Gastrocnemius medialis (tissue), 4 donors: ENCODE measurements at regions not wholly inside any gene's neighbourhood (a gene's known extent, or its start where the extent isn't known, plus 50 kb on each side); places are given as distances from the start of the nearest gene placed in this dataset.

Source experiments
- ATAC-seq, 2 donors: fragments of 150-250 bp; one replicate each; pipeline ENCODE4 v1.9.1; 2016
- DNase-seq, 2 donors: peaks; one replicate each; pipeline ENCODE4 v3.0.0-alpha.2; 2019
- H3K27ac ChIP-seq, 4 donors: fragments of 200-600 bp; sonication (generic); 1 replicate in 1 of 4; 2 replicates in 3 of 4; pipeline ENCODE4 v1.5.1; 2016 to 2018; ENCODE audit warnings: mild to moderate bottlenecking in 2 of 4, moderate library complexity in 1 of 4
- H3K27me3 ChIP-seq, 3 donors: fragments of 200-600 bp; sonication (generic) in 2 of 3; 1 replicate in 1 of 3; 2 replicates in 2 of 3; pipeline versions ENCODE4 v1.5.1 to v1.6.0; 2016 to 2019; ENCODE audit warnings: mild to moderate bottlenecking in 1 of 3, moderate library complexity in 1 of 3
- H3K36me3 ChIP-seq, 2 donors: fragments of 200-600 bp; sonication (generic) in 1 of 2; one replicate each; pipeline ENCODE4 v1.5.1; 2017 to 2018
- H3K4me1 ChIP-seq, 2 donors: fragments of 200-600 bp; sonication (generic) in 1 of 2; one replicate each; pipeline ENCODE4 v1.5.1; 2016 to 2017; ENCODE audit warnings: mild to moderate bottlenecking in 2 of 2
- H3K4me3 ChIP-seq, 4 donors: fragments of 200-600 bp; sonication (generic) in 3 of 4; 1 replicate in 1 of 4; 2 replicates in 3 of 4; pipeline ENCODE4 v1.5.1; 2016 to 2019; ENCODE audit warnings: mild to moderate bottlenecking in 2 of 4
- H3K9me3 ChIP-seq, 3 donors: fragments of 200-600 bp; sonication (generic) in 2 of 3; 1 replicate in 1 of 3; 2 replicates in 2 of 3; pipeline ENCODE4 v1.5.1; 2016 to 2019
- POLR2A ChIP-seq, 2 donors: fragments of 450-650 bp; IDR thresholded peaks; one replicate each; pipeline ENCODE4 v1.6.1; 2017; ENCODE audit warnings: antibody characterized with exemption in 2 of 2, mild to moderate bottlenecking in 2 of 2, moderate library complexity in 2 of 2
- in situ Hi-C, 4 donors: fragments of 200-750 bp; cut with MboI; loops; one replicate each; pipeline versions ENCODE4 v1.15.0 to v1.8.0; 2017; ENCODE audit warnings: low sequenced_read_pairs in 4 of 4
- intact Hi-C: fragments of 100-400 bp; cut with DNase I; formaldehyde crosslinking; loops from one replicate; pipeline ENCODE4 v1.15.1; 2023; ENCODE audit warnings: low total_unique reads
- TF ChIP-seq, protein P1 (sequence below), 5 experiments: fragments of 450-650 bp in 3 of 5; fragments of 200-600 bp in 2 of 5; sonication (generic) in 2 of 5; IDR thresholded peaks in 4 of 5; conservative IDR thresholded peaks in 1 of 5; 1 replicate in 4 of 5; 2 replicates in 1 of 5; pipeline ENCODE4 v1.5.1; 2016 to 2019; ENCODE audit warnings: antibody characterized with exemption in 5 of 5, mild to moderate bottlenecking in 3 of 5, moderate library complexity in 3 of 5

- no peaks in the 10 kb centered on the region for H3K9me3 ChIP-seq
- H3K27ac ChIP-seq = no peak overlapping the region
- TF ChIP-seq POLR2A (IDR thresholded peaks at IDR 0.05) = no peak
- TF ChIP-seq, protein P1, sequence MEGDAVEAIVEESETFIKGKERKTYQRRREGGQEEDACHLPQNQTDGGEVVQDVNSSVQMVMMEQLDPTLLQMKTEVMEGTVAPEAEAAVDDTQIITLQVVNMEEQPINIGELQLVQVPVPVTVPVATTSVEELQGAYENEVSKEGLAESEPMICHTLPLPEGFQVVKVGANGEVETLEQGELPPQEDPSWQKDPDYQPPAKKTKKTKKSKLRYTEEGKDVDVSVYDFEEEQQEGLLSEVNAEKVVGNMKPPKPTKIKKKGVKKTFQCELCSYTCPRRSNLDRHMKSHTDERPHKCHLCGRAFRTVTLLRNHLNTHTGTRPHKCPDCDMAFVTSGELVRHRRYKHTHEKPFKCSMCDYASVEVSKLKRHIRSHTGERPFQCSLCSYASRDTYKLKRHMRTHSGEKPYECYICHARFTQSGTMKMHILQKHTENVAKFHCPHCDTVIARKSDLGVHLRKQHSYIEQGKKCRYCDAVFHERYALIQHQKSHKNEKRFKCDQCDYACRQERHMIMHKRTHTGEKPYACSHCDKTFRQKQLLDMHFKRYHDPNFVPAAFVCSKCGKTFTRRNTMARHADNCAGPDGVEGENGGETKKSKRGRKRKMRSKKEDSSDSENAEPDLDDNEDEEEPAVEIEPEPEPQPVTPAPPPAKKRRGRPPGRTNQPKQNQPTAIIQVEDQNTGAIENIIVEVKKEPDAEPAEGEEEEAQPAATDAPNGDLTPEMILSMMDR (IDR thresholded peaks at IDR 0.05 in 4 of 5, conservative IDR thresholded peaks at IDR 0.05 in 1 of 5) = no peak
- H3K36me3 ChIP-seq = no peaks in the 10 kb centered on the region
- in situ Hi-C loops (no loop called here), intact Hi-C loops (no loop called here)
- no peak for ATAC-seq
- no peaks in the 10 kb centered on the region for H3K4me1 ChIP-seq
- no peak overlapping the region for H3K4me3 ChIP-seq
- no peaks in the 10 kb centered on the region for H3K27me3 ChIP-seq
- no peak for DNase-seq
Observed at GRCh38 chr9:90469435-90469834, 173.2 kb downstream of the DIRAS2 start.

- DNase-seq (no peak), ATAC-seq (no peak)
- H3K9me3 ChIP-seq = no peaks in the 10 kb centered on the region
- H3K4me1 ChIP-seq = no peaks in the 10 kb centered on the region
- no peaks in the 10 kb centered on the region for H3K27me3 ChIP-seq
- TF ChIP-seq, protein P1 (IDR thresholded peaks at IDR 0.05 in 4 of 5, conservative IDR thresholded peaks at IDR 0.05 in 1 of 5) = no peak
- no peak for TF ChIP-seq POLR2A (IDR thresholded peaks at IDR 0.05)
- in situ Hi-C loops = no loop called here
- no peak overlapping the region for H3K4me3 ChIP-seq
- no peak overlapping the region for H3K27ac ChIP-seq
- intact Hi-C loops = no loop called here
- no peaks in the 10 kb centered on the region for H3K36me3 ChIP-seq
Observed at GRCh38 chr9:90469865-90470387, 172.7 kb downstream of the DIRAS2 start.

GRCh38 chr9:90476058-90476457, 166.6 kb downstream of the DIRAS2 start:
- intact Hi-C loops (no loop called here), in situ Hi-C loops (no loop called here)
- no peaks in the 10 kb centered on the region for H3K27me3 ChIP-seq
- no peak for TF ChIP-seq POLR2A (IDR thresholded peaks at IDR 0.05)
- TF ChIP-seq, protein P1 (IDR thresholded peaks at IDR 0.05 in 4 of 5, conservative IDR thresholded peaks at IDR 0.05 in 1 of 5) = no peak
- ATAC-seq (no peak), DNase-seq (no peak)
- H3K27ac ChIP-seq = no peak overlapping the region
- H3K4me1 ChIP-seq = no peaks in the 10 kb centered on the region
- no peak overlapping the region for H3K4me3 ChIP-seq
- no peaks in the 10 kb centered on the region for H3K9me3 ChIP-seq
- H3K36me3 ChIP-seq = no peaks in the 10 kb centered on the region

GRCh38 chr9:90477535-90477934, 165.1 kb downstream of the DIRAS2 start:
- intact Hi-C loops (no loop called here), in situ Hi-C loops (no loop called here)
- no peaks in the 10 kb centered on the region for H3K4me1 ChIP-seq
- DNase-seq = no peak
- TF ChIP-seq POLR2A (IDR thresholded peaks at IDR 0.05) = no peak
- TF ChIP-seq, protein P1 (IDR thresholded peaks at IDR 0.05 in 4 of 5, conservative IDR thresholded peaks at IDR 0.05 in 1 of 5) = no peak
- H3K36me3 ChIP-seq = no peaks in the 10 kb centered on the region
- H3K9me3 ChIP-seq = no peaks in the 10 kb centered on the region
- H3K27me3 ChIP-seq = no peaks in the 10 kb centered on the region
- ATAC-seq = no peak
- no peak overlapping the region for H3K4me3 ChIP-seq
- H3K27ac ChIP-seq = no peak overlapping the region

DNA sequence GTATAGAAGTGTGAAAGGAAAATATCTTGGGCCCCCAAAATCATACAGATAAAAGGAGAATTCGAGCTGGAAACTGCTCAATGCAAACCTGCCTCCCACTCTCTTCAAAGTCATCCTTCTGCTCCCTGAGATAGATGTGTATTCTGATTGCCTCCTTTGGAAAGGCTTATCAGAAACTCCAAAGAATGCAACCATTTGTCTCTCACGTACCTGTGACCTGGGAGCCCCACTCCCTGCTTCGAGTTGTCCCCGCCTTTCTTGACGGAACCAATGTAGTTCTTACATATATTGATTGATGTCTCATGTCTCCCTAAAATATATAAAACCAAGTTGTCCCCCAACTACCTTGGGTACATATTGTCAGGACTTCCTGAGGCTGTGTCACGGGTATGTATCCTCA, 163.8 kb downstream of the DIRAS2 start:
- intact Hi-C loops (no loop called here), in situ Hi-C loops (no loop called here)
- TF ChIP-seq, protein P1 (IDR thresholded peaks at IDR 0.05 in 4 of 5, conservative IDR thresholded peaks at IDR 0.05 in 1 of 5) = no peak
- TF ChIP-seq POLR2A (IDR thresholded peaks at IDR 0.05) = no peak

More for the DNA sequence above, 163.8 kb downstream of the DIRAS2 start:
- H3K4me3 ChIP-seq = no peak overlapping the region
- ATAC-seq (no peak), DNase-seq (no peak)
- no peaks in the 10 kb centered on the region for H3K4me1 ChIP-seq
- H3K9me3 ChIP-seq = no peaks in the 10 kb centered on the region
- no peaks in the 10 kb centered on the region for H3K36me3 ChIP-seq
- no peak overlapping the region for H3K27ac ChIP-seq
- H3K27me3 ChIP-seq = no peaks in the 10 kb centered on the region
